K562 (cell line): ENCODE measurements at regions not wholly inside any gene's neighbourhood (a gene's known extent, or its start where the extent isn't known, plus 50 kb on each side); places are given as distances from the start of the nearest gene placed in this dataset.

Experiments used
- ATAC-seq: fragments of 200-7000 bp; cut with Tn5 transposase; 3 replicates; pipeline ENCODE4 v1.9.1; 2020; ENCODE audit warnings: moderate library complexity
- BruUV-seq: library from RNA; stranded (reverse); fragments of 400-500 nt; replicated peaks from 2 replicates; lab custom pipeline; 2021; lab: Mats Ljungman, UMichigan
- CTCF ChIA-PET: fragments of 300-600 bp; formaldehyde crosslinking; extraction: SDS; loops from one replicate; lab custom pipeline; 2021; ENCODE audit warnings: low intra/inter-chr PET ratio; lab: Yijun Ruan, JAX
- POLR2A ChIA-PET: fragments of 300-600, 350-650 bp; sonication (Branson Sonifier 250); formaldehyde crosslinking; extraction: SDS; loops from one replicate; lab custom pipeline; 2021; ENCODE audit warnings: antibody characterized with exemption, inconsistent platforms; lab: Yijun Ruan, JAX
- DNase-seq, 4 experiments: peaks; one replicate each; pipeline versions ENCODE4 v3.0.0 to v3.0.0-alpha.2; 2011 to 2018; ENCODE audit warnings: low spot score in 3 of 4, mixed read lengths in 3 of 4; ENCODE audit errors: extremely low read depth in 1 of 4
- FAIRE-seq: peaks from 2 replicates; lab custom pipeline; 2011; peaks lifted over from hg19 to GRCh38; lab: Jason Lieb, UNC
- H2AFZ ChIP-seq: 2 replicates; pipeline ENCODE4 v1.6.0; 2011; ENCODE audit warnings: low read depth, low read length, control low read depth, inconsistent platforms
- H3K27ac ChIP-seq: fragments of 200-600 bp; 3 replicates; pipeline ENCODE4 v1.8.0; 2011; ENCODE audit warnings: low read depth, mild to moderate bottlenecking, control low read depth, inconsistent platforms, low read length, moderate library complexity, mixed read lengths; ENCODE audit errors: extremely low read depth
- H3K27me3 ChIP-seq, 2 experiments: fragments of 300-600 bp in 1 of 2; 2 replicates in 1 of 2; 3 replicates in 1 of 2; pipeline versions ENCODE4 v1.6.0 to v1.8.0; 2011; ENCODE audit warnings: inconsistent platforms in 2 of 2, low read length in 2 of 2, mild to moderate bottlenecking in 1 of 2, mixed read lengths in 1 of 2, moderate library complexity in 1 of 2; ENCODE audit not compliant: control insufficient read depth in 2 of 2, insufficient read depth in 2 of 2
- H3K36me3 ChIP-seq: fragments of 300-600 bp; 3 replicates; pipeline ENCODE4 v1.8.0; 2011; ENCODE audit warnings: mild to moderate bottlenecking, low read length, inconsistent platforms; ENCODE audit not compliant: control insufficient read depth, insufficient read depth
- H3K4me1 ChIP-seq, 2 experiments: fragments of 200-600 bp in 1 of 2; replicated peaks in 1 of 2; 2 replicates in 1 of 2; 3 replicates in 1 of 2; pipeline versions ENCODE4 v1.5.1 to v1.8.0; 2011; ENCODE audit warnings: inconsistent platforms in 2 of 2, low read length in 2 of 2, mild to moderate bottlenecking in 1 of 2, mixed read lengths in 1 of 2, moderate library complexity in 1 of 2; ENCODE audit not compliant: control insufficient read depth in 2 of 2, insufficient read depth in 2 of 2
- H3K4me2 ChIP-seq: 2 replicates; pipeline ENCODE4 v1.6.1; 2011; ENCODE audit warnings: low read length, control low read depth, inconsistent platforms, mixed read lengths; ENCODE audit not compliant: insufficient read depth
- H3K4me3 ChIP-seq: fragments of 200-600 bp; sonication (generic), shearing (Covaris generic); 2 replicates; pipeline ENCODE4 v1.5.1; 2016; ENCODE audit warnings: control low read depth, inconsistent platforms
- H3K79me2 ChIP-seq: fragments of 200-600 bp; 3 replicates; pipeline ENCODE4 v1.8.0; 2011; ENCODE audit warnings: low read length, inconsistent platforms; ENCODE audit not compliant: control insufficient read depth, insufficient read depth
- H3K9ac ChIP-seq, 2 experiments: 2 replicates each; pipeline versions ENCODE4 v1.6.0 to v1.6.1; 2011; ENCODE audit warnings: low read depth in 2 of 2, low read length in 2 of 2, control low read depth in 1 of 2, inconsistent platforms in 1 of 2, mild to moderate bottlenecking in 1 of 2, mixed read lengths in 1 of 2; ENCODE audit not compliant: insufficient read depth in 1 of 2
- H3K9me1 ChIP-seq: one replicate; pipeline ENCODE4 v1.6.0; 2011; ENCODE audit warnings: inconsistent platforms, mild to moderate bottlenecking, low read length, moderate library complexity; ENCODE audit not compliant: control insufficient read depth, insufficient read depth
- H3K9me3 ChIP-seq: replicated peaks from 2 replicates; pipeline ENCODE4 v1.5.1; 2011; ENCODE audit warnings: low read depth, low read length, inconsistent platforms; ENCODE audit not compliant: control insufficient read depth, insufficient read depth
- H4K20me1 ChIP-seq: replicated peaks from 2 replicates; pipeline ENCODE4 v1.6.1; 2011; ENCODE audit warnings: low read length, inconsistent platforms, mixed read lengths; ENCODE audit not compliant: control insufficient read depth, insufficient read depth
- ARNT ChIP-seq, 2 experiments: fragments of 450-650 bp; IDR thresholded peaks; 2 replicates each; pipeline ENCODE4 v1.6.1; 2016; ENCODE audit warnings: mild to moderate bottlenecking in 1 of 2
- CBFA2T3 ChIP-seq: fragments of 450-650 bp; IDR thresholded peaks from 2 replicates; pipeline ENCODE4 v1.6.1; 2017
- CTBP1 ChIP-seq: fragments of 450-650 bp; IDR thresholded peaks from 2 replicates; pipeline ENCODE4 v1.6.1; 2016; ENCODE audit warnings: borderline replicate concordance
- ETV5 ChIP-seq: sonication (generic); formaldehyde crosslinking; IDR thresholded peaks from 2 replicates; pipeline ENCODE4 v1.4.0; 2020; ENCODE audit warnings: low read depth, mild to moderate bottlenecking, missing genetic modification reagents
- HNRNPK ChIP-seq: fragments of 200-400 bp; formaldehyde crosslinking; IDR thresholded peaks from one replicate; pipeline ENCODE4 v1.6.1; 2018; ENCODE audit warnings: mild to moderate bottlenecking, low read depth, low read length; ENCODE audit not compliant: poor library complexity, severe bottlenecking
- JUND ChIP-seq, 2 experiments: IDR thresholded peaks; 2 replicates in 1 of 2; 3 replicates in 1 of 2; pipeline ENCODE4 v1.6.1; 2011; ENCODE audit warnings: borderline replicate concordance in 2 of 2, low read depth in 2 of 2, low read length in 2 of 2, improper control_type of control experiment in 1 of 2, missing biosample characterization in 1 of 2, missing genetic modification characterization in 1 of 2, missing genetic modification reagents in 1 of 2
- MCM3 ChIP-seq: fragments of 450-650 bp; IDR thresholded peaks from 2 replicates; pipeline ENCODE4 v1.6.1; 2016
- NCOR1 ChIP-seq: fragments of 450-650 bp; IDR thresholded peaks from 2 replicates; pipeline ENCODE4 v1.6.1; 2016; ENCODE audit warnings: mild to moderate bottlenecking, moderate library complexity
- PML ChIP-seq: IDR thresholded peaks from 2 replicates; pipeline ENCODE4 v1.6.1; 2012; ENCODE audit warnings: low read length, inconsistent platforms
- REST ChIP-seq, 2 experiments: fragments of 450-650 bp; formaldehyde crosslinking in 1 of 2; IDR thresholded peaks; 2 replicates each; pipeline versions ENCODE4 v1.4.0 to v1.6.1; 2014 to 2020; ENCODE audit warnings: mild to moderate bottlenecking in 2 of 2, borderline replicate concordance in 1 of 2, low read depth in 1 of 2
- ZNF175 ChIP-seq: fragments of 200-800 bp; sonication (Bioruptor generic); IDR thresholded peaks from 2 replicates; pipeline ENCODE4 v1.6.1; 2016; ENCODE audit warnings: low read depth, mild to moderate bottlenecking, missing genetic modification characterization, missing compliant biosample characterization
- ZNF324 ChIP-seq: fragments of 250-450 bp; sonication (Bioruptor Pico); IDR thresholded peaks from 2 replicates; pipeline ENCODE4 v1.4.0; 2020; ENCODE audit warnings: mild to moderate bottlenecking
- ZNF696 ChIP-seq: fragments of 250-450 bp; sonication (Bioruptor Pico); conservative IDR thresholded peaks from 2 replicates; pipeline ENCODE4 v1.4.0; 2020; ENCODE audit warnings: mild to moderate bottlenecking, moderate library complexity
- WGBS: fragments of 100-300 bp; shearing (Covaris generic); methylation state at CpG from one replicate; pipeline ENCODE4 v1.1.6; 2016; ENCODE audit warnings: low coverage, mixed read lengths; ENCODE audit not compliant: insufficient coverage; ENCODE audit errors: missing lambda C conversion rate; 5-methylcytosine and 5-hydroxymethylcytosine counted together
- in situ Hi-C: fragments of 300-500 bp; cut with MboI; formaldehyde crosslinking; loops from 4 replicates; pipeline ENCODE4 v1.15.0; 2018; ENCODE audit warnings: inconsistent platforms, mixed read lengths
- intact Hi-C: fragments of 100-400 bp; cut with micrococcal nuclease; formaldehyde crosslinking; loops from 2 replicates; pipeline ENCODE4 v1.14.2; 2022

- in situ Hi-C loops (no loop called here), intact Hi-C loops (no loop called here)
- FAIRE-seq: no peak
- Histone ChIP-seq H3K9ac (no peak overlapping the region), H3K4me2 (no peak overlapping the region), H3K27ac (no peak overlapping the region), H3K4me3 (no peak overlapping the region), H3K36me3 (no peaks in the 10 kb centered on the region), H3K79me2 (no peaks in the 10 kb centered on the region), H3K27me3 (no peaks in the 10 kb centered on the region), H3K9me3 (no peaks in the 10 kb centered on the region), H2AFZ (no peak overlapping the region), H4K20me1 (no peaks in the 10 kb centered on the region), H3K9me1 (no peaks in the 10 kb centered on the region), H3K4me1 (no peaks in the 10 kb centered on the region)
- 5% methylated on average over 8 of the region's 8 CpGs for WGBS
- BruUV-seq: no TSS peak
- ChIA-PET CTCF (no interaction called here), POLR2A (no interaction called here)
- DNase-seq: no peak
- no peak for ATAC-seq
- TF ChIP-seq CBFA2T3 (no peak), JUND (IDR thresholded peaks at IDR 0.05; ENCODE audit: borderline replicate concordance, low read depth, low read length) (no peak), JUND (tag; IDR thresholded peaks at IDR 0.05; ENCODE audit: borderline replicate concordance, low read depth, low read length) (no peak), NCOR1 (no peak), ARNT (IDR thresholded peaks at IDR 0.05) (no peak), ZNF324 (no peak), REST (IDR thresholded peaks at IDR 0.05; ENCODE audit: borderline replicate concordance) (no peak), REST (CRISPR knock-in tag; IDR thresholded peaks at IDR 0.05; ENCODE audit: low read depth) (no peak), ZNF175 (CRISPR knock-in tag) (no peak), ZNF696 (CRISPR knock-in tag) (no peak), HNRNPK (no peak), CTBP1 (no peak), ETV5 (CRISPR knock-in tag) (no peak), MCM3 (no peak), PML (no peak)
Measured at GRCh38 chr18:24584205-24584604, 123.8 kb downstream of the HRH4 start.
